ENCODE measurements at regions not wholly inside any gene's neighbourhood (a gene's known extent, or its start where the extent isn't known, plus 50 kb on each side); places are given as distances from the start of the nearest gene placed in this dataset.

GRCh38 chr5:15367489-15367888, 132.5 kb upstream of the FBXL7 start:
- TF ChIP-seq CTCF (IDR thresholded peaks at IDR 0.05; ENCODE audit: extremely low read depth in 1 of 2, insufficient read depth in 1 of 2, low read depth in 1 of 2, low read length in 2 of 2) (no peak), POLR2AphosphoS5 (IDR thresholded peaks at IDR 0.05; ENCODE audit: insufficient read depth, low read depth, low read length) (no peak), POLR2A (IDR thresholded peaks at IDR 0.05; ENCODE audit: low read depth, low read length) (no peak), EZH2 (IDR thresholded peaks at IDR 0.05; ENCODE audit: borderline replicate concordance, low read depth, low read length, severe bottlenecking) (no peak), FOS (IDR thresholded peaks at IDR 0.05; ENCODE audit: borderline replicate concordance, insufficient read depth, low read length) (no peak), GATA2 (IDR thresholded peaks at IDR 0.05; ENCODE audit: insufficient read depth, insufficient read length, low read depth, low read length) (no peak), MAX (IDR thresholded peaks at IDR 0.05; ENCODE audit: insufficient read depth, insufficient read length) (no peak), MYC (IDR thresholded peaks at IDR 0.05; ENCODE audit: low read depth, low read length) (no peak)

Measured in endothelial cell of umbilical vein (primary cell).